RWPE2 (cell line): ENCODE measurements at regions not wholly inside any gene's neighbourhood (a gene's known extent, or its start where the extent isn't known, plus 50 kb on each side); places are given as distances from the start of the nearest gene placed in this dataset.

Experiments used
- ATAC-seq: fragments of 200-7000 bp; cut with Tn5 transposase; 3 replicates; pipeline ENCODE4 v1.9.1; 2021; ENCODE audit warnings: low read depth
- DNase-seq: peaks from one replicate; pipeline ENCODE4 v3.0.0-alpha.2; 2020; ENCODE audit warnings: low spot score
- H3K27ac ChIP-seq: fragments of 450-650 bp; 2 replicates; pipeline ENCODE4 v1.5.1; 2017; ENCODE audit warnings: mild to moderate bottlenecking; ENCODE audit not compliant: poor library complexity, severe bottlenecking
- H3K27me3 ChIP-seq: fragments of 250-450 bp; sonication (Bioruptor Pico); 2 replicates; pipeline ENCODE4 v1.5.1; 2021; ENCODE audit warnings: mild to moderate bottlenecking, moderate library complexity; ENCODE audit not compliant: insufficient read depth, poor library complexity, severe bottlenecking
- H3K36me3 ChIP-seq: fragments of 250-450 bp; sonication (Bioruptor Pico); 2 replicates; pipeline ENCODE4 v1.5.1; 2020; ENCODE audit warnings: low read depth, mild to moderate bottlenecking, moderate library complexity
- H3K4me1 ChIP-seq: fragments of 250-450 bp; sonication (Bioruptor Pico); 2 replicates; pipeline ENCODE4 v1.5.1; 2021; ENCODE audit warnings: mild to moderate bottlenecking, moderate library complexity; ENCODE audit not compliant: insufficient read depth, poor library complexity, severe bottlenecking
- H3K4me3 ChIP-seq: fragments of 250-450 bp; sonication (Bioruptor Pico); 2 replicates; pipeline ENCODE4 v1.5.1; 2021; ENCODE audit warnings: mild to moderate bottlenecking, moderate library complexity; ENCODE audit not compliant: severe bottlenecking
- H3K9me3 ChIP-seq: fragments of 250-450 bp; sonication (Bioruptor Pico); 2 replicates; pipeline ENCODE4 v1.5.1; 2021; ENCODE audit warnings: mild to moderate bottlenecking, moderate library complexity; ENCODE audit not compliant: severe bottlenecking
- CTCF ChIP-seq: fragments of 450-650 bp; IDR thresholded peaks from one replicate; pipeline ENCODE4 v1.5.1; 2017; ENCODE audit warnings: mild to moderate bottlenecking, moderate library complexity; ENCODE audit not compliant: poor library complexity, severe bottlenecking

- DNase-seq (no peak), ATAC-seq (no peak)
- Histone ChIP-seq H3K9me3 (no peaks in the 10 kb centered on the region), H3K27ac (no peak overlapping the region), H3K36me3 (no peaks in the 10 kb centered on the region), H3K4me1 (peaks cover 8% of the 10 kb centered on the region), H3K27me3 (no peaks in the 10 kb centered on the region), H3K4me3 (no peak overlapping the region)
- no peak for TF ChIP-seq CTCF
Observed at GRCh38 chr3:76034649-76035048, 249.3 kb upstream of the ZNF717 start.

GRCh38 chr3:76035117-76035516 is 249.8 kb upstream of the ZNF717 start:
- Histone ChIP-seq H3K4me1 (peaks cover 12% of the 10 kb centered on the region), H3K27me3 (no peaks in the 10 kb centered on the region), H3K4me3 (no peak overlapping the region), H3K36me3 (no peaks in the 10 kb centered on the region), H3K9me3 (no peaks in the 10 kb centered on the region), H3K27ac (no peak overlapping the region)
- ATAC-seq (no peak), DNase-seq (no peak)
- TF ChIP-seq CTCF, result no peak

- Histone ChIP-seq H3K36me3 (no peaks in the 10 kb centered on the region), H3K4me3 (no peak overlapping the region), H3K4me1 (peaks cover 26% of the 10 kb centered on the region), H3K27me3 (no peaks in the 10 kb centered on the region), H3K27ac (peak overlapping the region; percentile 59), H3K9me3 (no peaks in the 10 kb centered on the region)
- ATAC-seq, result no peak
- TF ChIP-seq CTCF, result no peak
- no peak for DNase-seq
Observed at GRCh38 chr3:76038949-76039348, 253.6 kb upstream of the ZNF717 start.

- DNase-seq, result no peak
- peak; percentile 95 for ATAC-seq
- H3K27me3 ChIP-seq, result no peaks in the 10 kb centered on the region
- peak overlapping the region; percentile 59 for H3K27ac ChIP-seq
- no peaks in the 10 kb centered on the region for H3K9me3 ChIP-seq
- H3K4me3 ChIP-seq, result no peak overlapping the region
- H3K36me3 ChIP-seq, result no peaks in the 10 kb centered on the region
- peaks cover 26% of the 10 kb centered on the region for H3K4me1 ChIP-seq
- TF ChIP-seq CTCF, result no peak
Observed at GRCh38 chr3:76039431-76039830, 254.1 kb upstream of the ZNF717 start.

- H3K36me3 ChIP-seq, result no peaks in the 10 kb centered on the region
- H3K9me3 ChIP-seq, result no peaks in the 10 kb centered on the region
- H3K27ac ChIP-seq, result peak overlapping the region; percentile 59
- DNase-seq (no peak), ATAC-seq (peak; percentile 56)
- TF ChIP-seq CTCF, result no peak
- H3K27me3 ChIP-seq, result no peaks in the 10 kb centered on the region
- H3K4me3 ChIP-seq, result no peak overlapping the region
- peaks cover 26% of the 10 kb centered on the region for H3K4me1 ChIP-seq
Observed at GRCh38 chr3:76040946-76041345, 255.6 kb upstream of the ZNF717 start.
